GM12878 (cell line): ENCODE measurements at regions not wholly inside any gene's neighbourhood (a gene's known extent, or its start where the extent isn't known, plus 50 kb on each side); places are given as distances from the start of the nearest gene placed in this dataset.

ENCODE experiments used
- BACH1 ChIP-seq: fragments of 450-650 bp; IDR thresholded peaks from 2 replicates; pipeline ENCODE4 v1.6.1; 2017; ENCODE audit warnings: mild to moderate bottlenecking, borderline replicate concordance
- CTCF ChIP-seq, 3 experiments: IDR thresholded peaks in 2 of 3; conservative IDR thresholded peaks in 1 of 3; 2 replicates each; pipeline ENCODE4 v1.5.1; 2011; ENCODE audit warnings: low read depth in 3 of 3, low read length in 3 of 3, mild to moderate bottlenecking in 3 of 3, control low read depth in 2 of 3, moderate library complexity in 2 of 3, inconsistent platforms in 1 of 3, mixed read lengths in 1 of 3; ENCODE audit not compliant: control insufficient read depth in 2 of 3, insufficient read depth in 1 of 3; ENCODE audit errors: extremely low read depth in 1 of 3

- TF ChIP-seq CTCF (IDR thresholded peaks at IDR 0.05 in 2 of 3, conservative IDR thresholded peaks at IDR 0.05 in 1 of 3; ENCODE audit: control insufficient read depth in 2 of 3, extremely low read depth in 1 of 3, insufficient read depth in 1 of 3, low read depth in 3 of 3, low read length in 3 of 3) (no peak), BACH1 (no peak)
Observed at GRCh38 chr9:11417782-11418181, 805.0 kb upstream of the PTPRD start.
